GM18505 (cell line): ENCODE measurements at regions not wholly inside any gene's neighbourhood (a gene's known extent, or its start where the extent isn't known, plus 50 kb on each side); places are given as distances from the start of the nearest gene placed in this dataset.
"Not testable (repeated sequence)": the region's sequence is repeated elsewhere in the genome, so short reads cannot be mapped to it uniquely, and the experiment has no call there.

Experiments
- ATAC-seq: cut with Tn5 transposase; IDR thresholded peaks from one replicate; pipeline ENCODE4 v1.9.1; 2021; ENCODE audit not compliant: unreplicated experiment
- POLR2A ChIP-seq: IDR thresholded peaks from 4 replicates; pipeline ENCODE4 v1.6.1; 2011; ENCODE audit warnings: borderline replicate concordance; ENCODE audit not compliant: insufficient read depth, insufficient read length; ENCODE audit errors: extremely low read depth

GRCh38 chr2:222017252-222017850 is 281.4 kb downstream of the PAX3 start:
- no peak for ATAC-seq
- no peak for TF ChIP-seq POLR2A

GRCh38 chr2:222013889-222014288 is 284.9 kb downstream of the PAX3 start:
- TF ChIP-seq POLR2A, result no peak
- no peak for ATAC-seq

GRCh38 chr2:222000326-222000725 is 298.5 kb downstream of the PAX3 start:
- no peak for TF ChIP-seq POLR2A
- no peak for ATAC-seq

- ATAC-seq, result no peak
These were observed 299.1 kb downstream of the PAX3 start for GRCh38 chr2:221999717-222000116.

GRCh38 chr2:221999166-221999565 is 299.6 kb downstream of the PAX3 start:
- no peak for TF ChIP-seq POLR2A
- no peak for ATAC-seq

More at GRCh38 chr2:221999717-222000116, 299.1 kb downstream of the PAX3 start:
- no peak for TF ChIP-seq POLR2A

- no peak for TF ChIP-seq POLR2A
- no peak for ATAC-seq
These were observed 301.1 kb downstream of the PAX3 start for GRCh38 chr2:221997683-221998082.

GRCh38 chr2:221997100-221997499 is 301.7 kb downstream of the PAX3 start:
- TF ChIP-seq POLR2A, result no peak
- no peak for ATAC-seq

GRCh38 chr2:221994926-221995325 is 303.9 kb downstream of the PAX3 start:
- no peak for TF ChIP-seq POLR2A
- no peak for ATAC-seq

- not testable (repeated sequence) for ATAC-seq
These were observed 314.4 kb downstream of the PAX3 start for GRCh38 chr2:221984376-221984775.

GRCh38 chr2:221981912-221982470 is 316.8 kb downstream of the PAX3 start:
- no peak for ATAC-seq
- TF ChIP-seq POLR2A, result no peak

- ATAC-seq, result no peak
- no peak for TF ChIP-seq POLR2A
These were observed 323.6 kb downstream of the PAX3 start for GRCh38 chr2:221975151-221975550.

GRCh38 chr2:221973902-221974301 is 324.9 kb downstream of the PAX3 start:
- no peak for ATAC-seq
- no peak for TF ChIP-seq POLR2A

- no peak for ATAC-seq
- no peak for TF ChIP-seq POLR2A
These were observed 325.3 kb downstream of the PAX3 start for GRCh38 chr2:221973502-221973901.

- ATAC-seq, result no peak
- TF ChIP-seq POLR2A, result no peak
These were observed 325.9 kb downstream of the PAX3 start for GRCh38 chr2:221972813-221973478.
